Colonic mucosa (tissue), 4 donors: ENCODE measurements at regions not wholly inside any gene's neighbourhood (a gene's known extent, or its start where the extent isn't known, plus 50 kb on each side); places are given as distances from the start of the nearest gene placed in this dataset.

Source experiments
- DNase-seq: peaks from one replicate; pipeline ENCODE4 v3.0.0-alpha.2; 2020
- H3K27ac ChIP-seq: fragments of 200-600 bp; one replicate; pipeline ENCODE4 v1.8.0; 2021
- H3K27me3 ChIP-seq: fragments of 200-600 bp; one replicate; pipeline ENCODE4 v1.8.0; 2021
- H3K36me3 ChIP-seq: fragments of 200-600 bp; one replicate; pipeline ENCODE4 v1.8.0; 2021
- H3K4me1 ChIP-seq: fragments of 200-600 bp; one replicate; pipeline ENCODE4 v1.8.0; 2021; ENCODE audit warnings: mild to moderate bottlenecking
- H3K4me3 ChIP-seq: fragments of 200-600 bp; one replicate; pipeline ENCODE4 v1.8.0; 2021
- H3K9ac ChIP-seq, 2 donors: one replicate each; pipeline ENCODE4 v1.7.0; 2013; ENCODE audit warnings: control low read depth in 2 of 2, low read depth in 2 of 2, low read length in 2 of 2
- H3K9me3 ChIP-seq: fragments of 200-600 bp; one replicate; pipeline ENCODE4 v1.8.0; 2021
- intact Hi-C: fragments of 100-400 bp; cut with DNase I; formaldehyde crosslinking; loops from one replicate; pipeline ENCODE4 v1.14.1; 2022
- TF ChIP-seq, protein P1 (sequence below): fragments of 200-600 bp; IDR thresholded peaks from one replicate; pipeline ENCODE4 v1.8.0; 2022; ENCODE audit warnings: antibody characterized with exemption, mild to moderate bottlenecking
- donor health status: healthy.
- donor health status: DM: no; HTN: no; CAD: no.
- donor health status: DM: no; HTN: no; CAD: no.

- TF ChIP-seq, protein P1, sequence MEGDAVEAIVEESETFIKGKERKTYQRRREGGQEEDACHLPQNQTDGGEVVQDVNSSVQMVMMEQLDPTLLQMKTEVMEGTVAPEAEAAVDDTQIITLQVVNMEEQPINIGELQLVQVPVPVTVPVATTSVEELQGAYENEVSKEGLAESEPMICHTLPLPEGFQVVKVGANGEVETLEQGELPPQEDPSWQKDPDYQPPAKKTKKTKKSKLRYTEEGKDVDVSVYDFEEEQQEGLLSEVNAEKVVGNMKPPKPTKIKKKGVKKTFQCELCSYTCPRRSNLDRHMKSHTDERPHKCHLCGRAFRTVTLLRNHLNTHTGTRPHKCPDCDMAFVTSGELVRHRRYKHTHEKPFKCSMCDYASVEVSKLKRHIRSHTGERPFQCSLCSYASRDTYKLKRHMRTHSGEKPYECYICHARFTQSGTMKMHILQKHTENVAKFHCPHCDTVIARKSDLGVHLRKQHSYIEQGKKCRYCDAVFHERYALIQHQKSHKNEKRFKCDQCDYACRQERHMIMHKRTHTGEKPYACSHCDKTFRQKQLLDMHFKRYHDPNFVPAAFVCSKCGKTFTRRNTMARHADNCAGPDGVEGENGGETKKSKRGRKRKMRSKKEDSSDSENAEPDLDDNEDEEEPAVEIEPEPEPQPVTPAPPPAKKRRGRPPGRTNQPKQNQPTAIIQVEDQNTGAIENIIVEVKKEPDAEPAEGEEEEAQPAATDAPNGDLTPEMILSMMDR, result no peak
- H3K9ac ChIP-seq, result no peak overlapping the region
- H3K27ac ChIP-seq, result no peak overlapping the region
- H3K9me3 ChIP-seq, result no peaks in the 10 kb centered on the region
- H3K4me1 ChIP-seq, result no peaks in the 10 kb centered on the region
- H3K4me3 ChIP-seq, result no peak overlapping the region
- DNase-seq, result no peak
- no peaks in the 10 kb centered on the region for H3K36me3 ChIP-seq
- intact Hi-C loops, result no loop called here
- H3K27me3 ChIP-seq, result no peaks in the 10 kb centered on the region
Observed at GRCh38 chr6:130775411-130776012, 51.7 kb upstream of the SMLR1 start.

DNA sequence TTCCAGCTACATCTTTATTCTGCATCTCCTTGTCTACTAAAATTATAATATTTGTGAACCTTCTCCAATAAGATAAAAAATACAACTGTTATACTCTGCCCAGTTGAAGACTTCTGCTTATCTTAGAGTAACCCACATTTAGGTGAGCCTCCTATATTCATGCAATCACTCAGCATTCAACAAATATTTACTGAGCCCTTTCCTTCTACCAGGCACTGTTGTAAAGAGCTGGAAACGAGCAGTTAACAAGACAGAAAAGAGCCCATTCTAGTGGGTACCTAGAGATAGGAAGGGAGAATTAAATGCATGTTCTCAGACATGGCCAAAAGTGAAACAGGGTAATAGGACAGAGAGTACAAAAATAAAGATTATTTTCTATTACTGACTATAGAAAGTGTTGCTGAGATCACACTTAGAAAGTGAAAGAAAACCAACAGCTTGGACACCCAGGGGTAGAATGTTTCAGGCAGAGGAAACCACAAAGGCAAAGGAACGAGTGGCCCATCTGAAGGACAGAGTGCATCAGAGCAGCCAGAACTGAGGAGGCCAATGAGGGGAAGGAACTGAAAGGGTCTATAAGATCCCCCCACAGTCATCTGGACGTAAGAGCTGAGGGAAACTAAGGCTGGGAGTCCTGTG, 50.8 kb upstream of the SMLR1 start:
- Histone ChIP-seq H3K4me3 (no peak overlapping the region), H3K36me3 (no peaks in the 10 kb centered on the region), H3K27ac (no peak overlapping the region), H3K27me3 (no peaks in the 10 kb centered on the region), H3K4me1 (no peaks in the 10 kb centered on the region), H3K9ac (no peak overlapping the region), H3K9me3 (no peaks in the 10 kb centered on the region)
- no peak for DNase-seq
- TF ChIP-seq, protein P1, result no peak
- intact Hi-C loops, result no loop called here
